ENCODE measurements at regions not wholly inside any gene's neighbourhood (a gene's known extent, or its start where the extent isn't known, plus 50 kb on each side); places are given as distances from the start of the nearest gene placed in this dataset.

DNA sequence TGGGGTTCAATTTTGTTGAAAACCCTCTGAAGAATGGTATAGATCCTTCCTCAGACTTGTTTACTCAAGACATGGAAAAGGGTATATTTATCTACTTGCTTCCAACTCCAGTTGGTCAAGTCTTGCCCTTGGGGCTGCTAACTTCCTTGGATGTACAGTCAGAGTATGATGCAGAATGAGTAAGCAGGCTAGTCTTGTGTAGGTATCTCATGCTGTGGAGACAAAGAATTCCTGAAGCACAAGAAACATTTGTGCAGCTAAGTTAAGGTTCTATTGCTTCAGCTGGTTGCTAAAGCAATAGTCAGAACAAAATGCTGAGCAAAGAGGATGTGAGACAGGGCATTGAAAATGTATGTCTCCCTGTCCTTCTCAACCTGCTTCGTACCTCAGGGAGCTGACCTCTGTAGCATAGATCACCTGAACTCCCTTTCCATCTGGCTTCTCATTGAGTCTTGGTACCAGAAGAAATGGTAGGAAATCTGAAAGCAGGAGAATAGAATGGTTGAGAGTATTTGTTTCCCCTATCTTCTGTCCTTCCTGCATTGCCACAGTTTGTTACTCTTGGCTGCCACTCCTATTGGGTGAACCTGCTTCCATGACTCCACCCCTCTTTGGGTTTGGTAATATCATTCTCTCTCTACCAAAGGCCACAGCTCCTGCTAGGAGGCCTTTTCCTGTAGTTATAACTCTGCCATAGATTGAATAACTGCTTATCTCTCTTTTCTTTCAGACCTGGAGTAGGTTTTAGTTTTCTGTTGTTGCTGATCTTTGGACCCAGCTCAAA is 346.0 kb downstream of the PHF14 start:
- intact Hi-C loops (cut with DNase I; ENCODE audit: low total_unique reads): no loop called here
- H3K4me1 ChIP-seq: no peaks in the 10 kb centered on the region
- no peak for TF ChIP-seq POLR2AphosphoS5 (IDR thresholded peaks at IDR 0.05)
- TF ChIP-seq EP300 (IDR thresholded peaks at IDR 0.05; ENCODE audit: low read depth): no peak
- TF ChIP-seq POLR2A (IDR thresholded peaks at IDR 0.05): no peak
- TF ChIP-seq, protein P1, sequence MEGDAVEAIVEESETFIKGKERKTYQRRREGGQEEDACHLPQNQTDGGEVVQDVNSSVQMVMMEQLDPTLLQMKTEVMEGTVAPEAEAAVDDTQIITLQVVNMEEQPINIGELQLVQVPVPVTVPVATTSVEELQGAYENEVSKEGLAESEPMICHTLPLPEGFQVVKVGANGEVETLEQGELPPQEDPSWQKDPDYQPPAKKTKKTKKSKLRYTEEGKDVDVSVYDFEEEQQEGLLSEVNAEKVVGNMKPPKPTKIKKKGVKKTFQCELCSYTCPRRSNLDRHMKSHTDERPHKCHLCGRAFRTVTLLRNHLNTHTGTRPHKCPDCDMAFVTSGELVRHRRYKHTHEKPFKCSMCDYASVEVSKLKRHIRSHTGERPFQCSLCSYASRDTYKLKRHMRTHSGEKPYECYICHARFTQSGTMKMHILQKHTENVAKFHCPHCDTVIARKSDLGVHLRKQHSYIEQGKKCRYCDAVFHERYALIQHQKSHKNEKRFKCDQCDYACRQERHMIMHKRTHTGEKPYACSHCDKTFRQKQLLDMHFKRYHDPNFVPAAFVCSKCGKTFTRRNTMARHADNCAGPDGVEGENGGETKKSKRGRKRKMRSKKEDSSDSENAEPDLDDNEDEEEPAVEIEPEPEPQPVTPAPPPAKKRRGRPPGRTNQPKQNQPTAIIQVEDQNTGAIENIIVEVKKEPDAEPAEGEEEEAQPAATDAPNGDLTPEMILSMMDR (IDR thresholded peaks at IDR 0.05): no peak
- no peak overlapping the region for H3K4me3 ChIP-seq
- DNase-seq: no peak
- in situ Hi-C loops (cut with MboI; ENCODE audit: low pct_ligation_motif_present in 1 of 4, low pct_unique_long_range_greater_than_20kb in 1 of 4, low sequenced_read_pairs in 3 of 4): no loop called here
- no peaks in the 10 kb centered on the region for H3K27me3 ChIP-seq
- H3K36me3 ChIP-seq: no peaks in the 10 kb centered on the region
- WGBS, 2 donors (ENCODE audit: low coverage in 1 of 2): 67 to 81% methylated on average over 1 of the region's 1 CpG
- no peaks in the 10 kb centered on the region for H3K9me3 ChIP-seq
- H3K27ac ChIP-seq: no peak overlapping the region
